ENCODE measurements at regions not wholly inside any gene's neighbourhood (a gene's known extent, or its start where the extent isn't known, plus 50 kb on each side); places are given as distances from the start of the nearest gene placed in this dataset.

DNA sequence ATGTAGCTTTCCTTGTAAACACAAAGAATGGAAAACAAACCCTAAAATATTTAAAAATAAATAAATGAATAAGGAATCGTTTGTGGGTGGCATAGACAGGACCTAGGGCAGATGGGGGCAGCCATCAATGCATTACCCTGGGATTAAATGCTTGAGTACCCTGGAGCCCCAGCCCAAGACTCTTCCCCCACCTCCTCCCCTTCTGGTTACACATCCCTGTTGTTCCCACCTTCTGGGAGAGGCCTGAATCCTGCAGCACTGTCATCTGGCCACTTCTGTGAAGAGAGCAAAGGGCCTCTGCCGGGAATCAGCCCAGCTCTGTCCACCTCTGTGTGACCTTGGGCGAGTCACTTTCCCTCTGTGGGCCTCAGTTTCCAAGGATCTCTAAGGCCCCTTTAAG is 61.6 kb upstream of the COL13A1 start:
- no peak for TF ChIP-seq ZNF121 (CRISPR knock-in tag; IDR thresholded peaks at IDR 0.05)
- TF ChIP-seq, protein P1, sequence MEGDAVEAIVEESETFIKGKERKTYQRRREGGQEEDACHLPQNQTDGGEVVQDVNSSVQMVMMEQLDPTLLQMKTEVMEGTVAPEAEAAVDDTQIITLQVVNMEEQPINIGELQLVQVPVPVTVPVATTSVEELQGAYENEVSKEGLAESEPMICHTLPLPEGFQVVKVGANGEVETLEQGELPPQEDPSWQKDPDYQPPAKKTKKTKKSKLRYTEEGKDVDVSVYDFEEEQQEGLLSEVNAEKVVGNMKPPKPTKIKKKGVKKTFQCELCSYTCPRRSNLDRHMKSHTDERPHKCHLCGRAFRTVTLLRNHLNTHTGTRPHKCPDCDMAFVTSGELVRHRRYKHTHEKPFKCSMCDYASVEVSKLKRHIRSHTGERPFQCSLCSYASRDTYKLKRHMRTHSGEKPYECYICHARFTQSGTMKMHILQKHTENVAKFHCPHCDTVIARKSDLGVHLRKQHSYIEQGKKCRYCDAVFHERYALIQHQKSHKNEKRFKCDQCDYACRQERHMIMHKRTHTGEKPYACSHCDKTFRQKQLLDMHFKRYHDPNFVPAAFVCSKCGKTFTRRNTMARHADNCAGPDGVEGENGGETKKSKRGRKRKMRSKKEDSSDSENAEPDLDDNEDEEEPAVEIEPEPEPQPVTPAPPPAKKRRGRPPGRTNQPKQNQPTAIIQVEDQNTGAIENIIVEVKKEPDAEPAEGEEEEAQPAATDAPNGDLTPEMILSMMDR (CRISPR knock-in tag; IDR thresholded peaks at IDR 0.05): no peak
- no peak for TF ChIP-seq KDM6A (CRISPR knock-in tag; IDR thresholded peaks at IDR 0.05; ENCODE audit: low read depth)
